ENCODE measurements at regions not wholly inside any gene's neighbourhood (a gene's known extent, or its start where the extent isn't known, plus 50 kb on each side); places are given as distances from the start of the nearest gene placed in this dataset. TPM values are rescaled to one million over a fixed set of nuclear protein-coding genes. Genes with fewer than 3 reads are reported as not detected.

DNA sequence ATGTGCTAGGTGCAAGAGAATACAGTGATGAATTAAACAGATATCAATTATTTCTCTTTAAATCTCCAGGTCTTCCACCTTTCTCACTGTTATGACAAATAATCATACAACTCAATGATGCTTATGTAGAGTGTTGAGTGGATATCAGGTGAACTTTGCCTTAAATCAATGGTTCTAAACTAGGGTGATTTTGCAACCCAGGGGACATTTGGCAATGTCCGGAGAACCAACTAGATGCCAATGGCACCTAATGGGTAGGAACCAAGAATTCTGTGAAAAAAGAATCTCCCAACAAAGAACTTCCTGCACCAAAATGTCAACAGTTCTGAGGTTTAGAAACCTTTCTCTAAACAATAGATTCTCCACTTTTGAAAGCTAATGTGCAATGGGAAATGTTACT, 52.0 kb upstream of the GDNF start:
- no peak overlapping the region for H3K9ac ChIP-seq (ENCODE audit: insufficient read depth in 1 of 2, low read length in 2 of 2)
- TF ChIP-seq, protein P1, sequence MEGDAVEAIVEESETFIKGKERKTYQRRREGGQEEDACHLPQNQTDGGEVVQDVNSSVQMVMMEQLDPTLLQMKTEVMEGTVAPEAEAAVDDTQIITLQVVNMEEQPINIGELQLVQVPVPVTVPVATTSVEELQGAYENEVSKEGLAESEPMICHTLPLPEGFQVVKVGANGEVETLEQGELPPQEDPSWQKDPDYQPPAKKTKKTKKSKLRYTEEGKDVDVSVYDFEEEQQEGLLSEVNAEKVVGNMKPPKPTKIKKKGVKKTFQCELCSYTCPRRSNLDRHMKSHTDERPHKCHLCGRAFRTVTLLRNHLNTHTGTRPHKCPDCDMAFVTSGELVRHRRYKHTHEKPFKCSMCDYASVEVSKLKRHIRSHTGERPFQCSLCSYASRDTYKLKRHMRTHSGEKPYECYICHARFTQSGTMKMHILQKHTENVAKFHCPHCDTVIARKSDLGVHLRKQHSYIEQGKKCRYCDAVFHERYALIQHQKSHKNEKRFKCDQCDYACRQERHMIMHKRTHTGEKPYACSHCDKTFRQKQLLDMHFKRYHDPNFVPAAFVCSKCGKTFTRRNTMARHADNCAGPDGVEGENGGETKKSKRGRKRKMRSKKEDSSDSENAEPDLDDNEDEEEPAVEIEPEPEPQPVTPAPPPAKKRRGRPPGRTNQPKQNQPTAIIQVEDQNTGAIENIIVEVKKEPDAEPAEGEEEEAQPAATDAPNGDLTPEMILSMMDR (IDR thresholded peaks at IDR 0.05; ENCODE audit: control extremely low read depth, extremely low read depth): no peak
- no peaks in the 10 kb centered on the region for H3K4me1 ChIP-seq (ENCODE audit: control insufficient read depth in 5 of 5, insufficient read depth in 5 of 5, low read length in 5 of 5)
- H3K9me3 ChIP-seq (ENCODE audit: control insufficient read depth in 4 of 4, insufficient read depth in 3 of 4, low read length in 3 of 4): peaks cover 0 to 3% (median 0%) of the 10 kb centered on the region in 4 donors
- 88 to 97% methylated on average over 1 of the region's 1 CpG for WGBS, 2 donors
- H3K36me3 ChIP-seq (ENCODE audit: control insufficient read depth in 4 of 4, insufficient read depth in 4 of 4, low read length in 4 of 4): no peaks in the 10 kb centered on the region
- H3K4me3 ChIP-seq: no peak overlapping the region
- H3K27me3 ChIP-seq (ENCODE audit: control insufficient read depth in 3 of 3, insufficient read depth in 3 of 3, low read length in 2 of 3): no peaks in the 10 kb centered on the region
- DNase-seq: no peak
- ATAC-seq (ENCODE audit: insufficient read depth, low FRiP score): no peak
- no peak overlapping the region for H3K27ac ChIP-seq (ENCODE audit: low read depth in 1 of 2, low read length in 1 of 2)

DNA sequence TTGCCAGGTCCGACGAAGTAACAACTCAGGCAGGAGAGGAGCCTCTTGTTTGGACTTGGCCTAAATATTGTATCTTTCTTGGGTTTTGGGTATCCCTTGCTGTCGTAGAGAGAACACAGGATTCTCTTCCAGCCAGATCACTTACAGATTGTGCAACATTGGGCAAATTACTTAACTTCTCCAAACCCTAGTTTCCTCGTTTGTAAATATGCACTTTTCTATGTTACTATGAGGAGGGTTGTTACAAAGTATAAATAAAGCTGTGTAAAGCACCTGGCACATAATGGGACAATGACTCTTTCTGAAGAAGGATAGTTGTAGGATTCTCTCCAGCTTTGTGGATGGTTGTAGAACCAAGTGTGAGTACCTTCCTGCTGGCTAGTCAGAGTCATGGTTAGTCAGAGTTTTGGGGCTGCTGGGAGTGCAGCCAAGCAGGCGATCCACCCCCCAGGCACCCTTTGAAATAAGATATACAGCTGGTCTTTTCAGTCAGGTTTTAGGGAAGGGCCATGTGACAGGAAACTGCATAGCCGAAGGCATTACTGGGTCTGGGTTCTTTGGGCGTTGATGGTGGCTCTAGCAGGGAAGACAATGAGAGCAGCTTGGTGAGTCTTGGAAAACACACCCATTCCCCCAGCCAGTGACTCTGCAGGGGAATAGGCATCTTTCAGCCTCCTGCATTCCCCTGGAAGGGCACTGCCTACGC, 49.9 kb upstream of the GDNF start:
- 64 to 68% methylated on average over 8 of the region's 8 CpGs for WGBS, 2 donors

More for the DNA sequence above, 49.9 kb upstream of the GDNF start:
- H3K9me3 ChIP-seq (ENCODE audit: control insufficient read depth in 4 of 4, insufficient read depth in 3 of 4, low read length in 3 of 4): peaks cover 0 to 3% (median 0%) of the 10 kb centered on the region in 4 donors
- DNase-seq: no peak
- no peak overlapping the region for H3K9ac ChIP-seq (ENCODE audit: insufficient read depth in 1 of 2, low read length in 2 of 2)
- H3K36me3 ChIP-seq (ENCODE audit: control insufficient read depth in 4 of 4, insufficient read depth in 4 of 4, low read length in 4 of 4): no peaks in the 10 kb centered on the region
- peaks cover 0 to 4% (median 0%) of the 10 kb centered on the region in 5 donors for H3K4me1 ChIP-seq (ENCODE audit: control insufficient read depth in 5 of 5, insufficient read depth in 5 of 5, low read length in 5 of 5)
- no peak overlapping the region for H3K27ac ChIP-seq (ENCODE audit: low read depth in 1 of 2, low read length in 1 of 2)
- no peak for ATAC-seq (ENCODE audit: insufficient read depth, low FRiP score)
- H3K27me3 ChIP-seq (ENCODE audit: control insufficient read depth in 3 of 3, insufficient read depth in 3 of 3, low read length in 2 of 3): no peaks in the 10 kb centered on the region
- TF ChIP-seq, protein P1 (IDR thresholded peaks at IDR 0.05; ENCODE audit: control extremely low read depth, extremely low read depth): no peak
- H3K4me3 ChIP-seq: no peak overlapping the region

Small RNA genes in the stretch of these regions (small RNA-seq; reads per million reads assigned to genes)
- gene LINC02110 (ENCODE audit: low replicate concordance): not detected
